Neural cell (in vitro differentiated cells): ENCODE measurements at regions not wholly inside any gene's neighbourhood (a gene's known extent, or its start where the extent isn't known, plus 50 kb on each side); places are given as distances from the start of the nearest gene placed in this dataset.

Experiments used
- H2AFZ ChIP-seq: fragments of 200-600, 300-800 bp; sonication (generic), shearing (Covaris generic); 2 replicates; pipeline ENCODE4 v1.6.0; 2014; ENCODE audit warnings: low read depth, mild to moderate bottlenecking, antibody characterized with exemption, low read length, moderate library complexity
- H3F3A ChIP-seq: fragments of 200-600 bp; shearing (Covaris generic); 2 replicates; pipeline ENCODE4 v1.6.1; 2016; ENCODE audit warnings: mild to moderate bottlenecking, moderate library complexity, mixed read lengths, antibody characterized with exemption, low read length; ENCODE audit not compliant: insufficient read depth, poor library complexity, severe bottlenecking
- H3K27ac ChIP-seq: fragments of 200-600, 300-800 bp; sonication (generic), shearing (Covaris generic); 2 replicates; pipeline ENCODE4 v1.5.1; 2014; ENCODE audit warnings: mild to moderate bottlenecking, low read length, moderate library complexity
- H3K27me3 ChIP-seq: fragments of 300-800, 200-600 bp; sonication (generic), shearing (Covaris generic); 2 replicates; pipeline ENCODE4 v1.6.0; 2014; ENCODE audit warnings: mild to moderate bottlenecking, low read depth, low read length, moderate library complexity; ENCODE audit not compliant: insufficient read depth
- H3K36me3 ChIP-seq: fragments of 300-800, 200-600 bp; sonication (generic), shearing (Covaris generic); 2 replicates; pipeline ENCODE4 v1.5.1; 2014; ENCODE audit warnings: mild to moderate bottlenecking, antibody characterized with exemption, low read length, moderate library complexity; ENCODE audit not compliant: insufficient read depth
- H3K4me2 ChIP-seq: fragments of 300-800, 200-600 bp; sonication (generic), shearing (Covaris generic); 2 replicates; pipeline ENCODE4 v1.6.0; 2014; ENCODE audit warnings: mild to moderate bottlenecking, low read length
- H3K4me3 ChIP-seq: fragments of 300-800, 200-600 bp; sonication (generic), shearing (Covaris generic); 2 replicates; pipeline ENCODE4 v1.5.1; 2014; ENCODE audit warnings: mild to moderate bottlenecking, low read length, moderate library complexity
- H3K79me2 ChIP-seq: fragments of 200-600 bp; shearing (Covaris generic); replicated peaks from 2 replicates; pipeline ENCODE4 v1.6.0; 2014; ENCODE audit warnings: mild to moderate bottlenecking, low read length, moderate library complexity; ENCODE audit not compliant: insufficient read depth
- H3K9ac ChIP-seq: fragments of 300-800, 200-600 bp; sonication (generic), shearing (Covaris generic); 2 replicates; pipeline ENCODE4 v1.6.1; 2016; ENCODE audit warnings: mild to moderate bottlenecking, low read length, mixed read lengths
- H3K9me2 ChIP-seq: fragments of 200-600 bp; shearing (Covaris generic); 2 replicates; pipeline ENCODE4 v1.6.1; 2016; ENCODE audit warnings: mild to moderate bottlenecking, low read length, mixed read lengths; ENCODE audit not compliant: insufficient read depth
- H3K9me3 ChIP-seq: fragments of 200-600, 300-800 bp; sonication (generic), shearing (Covaris generic); 2 replicates; pipeline ENCODE4 v1.6.1; 2016; ENCODE audit warnings: mild to moderate bottlenecking, mixed run types, low read length, moderate library complexity, mixed read lengths
- H4K20me1 ChIP-seq: fragments of 200-600 bp; shearing (Covaris generic); 2 replicates; pipeline ENCODE4 v1.6.1; 2016; ENCODE audit warnings: mild to moderate bottlenecking, mixed run types; ENCODE audit not compliant: insufficient read depth
- EP300 ChIP-seq: fragments of 450-650 bp; conservative IDR thresholded peaks from 2 replicates; pipeline ENCODE4 v1.6.1; 2014; ENCODE audit warnings: antibody characterized with exemption, mild to moderate bottlenecking, moderate library complexity; ENCODE audit not compliant: poor library complexity, severe bottlenecking
- EZH2 ChIP-seq: fragments of 200-600, 300-800 bp; shearing (Covaris generic), sonication (generic); IDR thresholded peaks from 2 replicates; pipeline ENCODE4 v1.6.1; 2014; ENCODE audit warnings: antibody characterized with exemption, low read length, borderline replicate concordance, mild to moderate bottlenecking; ENCODE audit not compliant: insufficient read depth, poor library complexity, severe bottlenecking
- MXI1 ChIP-seq: fragments of 450-650 bp; conservative IDR thresholded peaks from 2 replicates; pipeline ENCODE4 v1.6.1; 2014; ENCODE audit warnings: antibody characterized with exemption, mild to moderate bottlenecking; ENCODE audit not compliant: poor library complexity, severe bottlenecking
- POLR2AphosphoS5 ChIP-seq: IDR thresholded peaks from 2 replicates; pipeline ENCODE4 v1.6.1; 2012
- RAD21 ChIP-seq: fragments of 450-650 bp; conservative IDR thresholded peaks from 2 replicates; pipeline ENCODE4 v1.6.1; 2014; ENCODE audit warnings: antibody characterized with exemption, mild to moderate bottlenecking, moderate library complexity
- SMC3 ChIP-seq: fragments of 450-650 bp; conservative IDR thresholded peaks from 2 replicates; pipeline ENCODE4 v1.6.1; 2014; ENCODE audit warnings: antibody characterized with exemption, mild to moderate bottlenecking, moderate library complexity; ENCODE audit not compliant: poor library complexity
- TAF1 ChIP-seq: IDR thresholded peaks from 2 replicates; pipeline ENCODE4 v1.6.1; 2012; ENCODE audit warnings: low read depth
- TF ChIP-seq, protein P1 (sequence below): IDR thresholded peaks from 2 replicates; pipeline ENCODE4 v1.6.1; 2012; ENCODE audit warnings: borderline replicate concordance
- TF ChIP-seq, protein P2 (sequence below): fragments of 450-650 bp; IDR thresholded peaks from 2 replicates; pipeline ENCODE4 v1.5.1; 2014; ENCODE audit warnings: antibody characterized with exemption, mild to moderate bottlenecking, moderate library complexity; ENCODE audit not compliant: poor library complexity, severe bottlenecking

DNA sequence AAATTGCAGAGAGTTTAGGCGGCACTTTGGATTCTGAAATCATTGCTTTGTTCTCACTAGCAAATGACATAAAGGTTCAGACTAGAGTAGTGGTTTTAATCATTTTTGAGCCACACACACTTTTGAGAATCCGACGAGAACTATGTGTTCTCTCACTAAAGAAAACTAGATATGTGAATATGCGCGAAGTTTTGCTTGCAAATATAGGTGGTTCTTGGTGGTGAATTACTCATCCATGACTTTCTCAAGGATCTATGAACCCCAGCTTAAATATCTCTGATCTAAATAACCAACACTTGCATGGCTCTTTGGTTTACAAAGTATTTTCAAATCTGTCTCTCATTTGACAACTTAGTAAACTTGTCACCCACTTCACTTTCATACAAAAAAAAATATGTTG is 54.8 kb downstream of the NOG start:
- no peaks in the 10 kb centered on the region for H3K9me2 ChIP-seq
- TF ChIP-seq EP300, result no peak
- TF ChIP-seq, protein P1, sequence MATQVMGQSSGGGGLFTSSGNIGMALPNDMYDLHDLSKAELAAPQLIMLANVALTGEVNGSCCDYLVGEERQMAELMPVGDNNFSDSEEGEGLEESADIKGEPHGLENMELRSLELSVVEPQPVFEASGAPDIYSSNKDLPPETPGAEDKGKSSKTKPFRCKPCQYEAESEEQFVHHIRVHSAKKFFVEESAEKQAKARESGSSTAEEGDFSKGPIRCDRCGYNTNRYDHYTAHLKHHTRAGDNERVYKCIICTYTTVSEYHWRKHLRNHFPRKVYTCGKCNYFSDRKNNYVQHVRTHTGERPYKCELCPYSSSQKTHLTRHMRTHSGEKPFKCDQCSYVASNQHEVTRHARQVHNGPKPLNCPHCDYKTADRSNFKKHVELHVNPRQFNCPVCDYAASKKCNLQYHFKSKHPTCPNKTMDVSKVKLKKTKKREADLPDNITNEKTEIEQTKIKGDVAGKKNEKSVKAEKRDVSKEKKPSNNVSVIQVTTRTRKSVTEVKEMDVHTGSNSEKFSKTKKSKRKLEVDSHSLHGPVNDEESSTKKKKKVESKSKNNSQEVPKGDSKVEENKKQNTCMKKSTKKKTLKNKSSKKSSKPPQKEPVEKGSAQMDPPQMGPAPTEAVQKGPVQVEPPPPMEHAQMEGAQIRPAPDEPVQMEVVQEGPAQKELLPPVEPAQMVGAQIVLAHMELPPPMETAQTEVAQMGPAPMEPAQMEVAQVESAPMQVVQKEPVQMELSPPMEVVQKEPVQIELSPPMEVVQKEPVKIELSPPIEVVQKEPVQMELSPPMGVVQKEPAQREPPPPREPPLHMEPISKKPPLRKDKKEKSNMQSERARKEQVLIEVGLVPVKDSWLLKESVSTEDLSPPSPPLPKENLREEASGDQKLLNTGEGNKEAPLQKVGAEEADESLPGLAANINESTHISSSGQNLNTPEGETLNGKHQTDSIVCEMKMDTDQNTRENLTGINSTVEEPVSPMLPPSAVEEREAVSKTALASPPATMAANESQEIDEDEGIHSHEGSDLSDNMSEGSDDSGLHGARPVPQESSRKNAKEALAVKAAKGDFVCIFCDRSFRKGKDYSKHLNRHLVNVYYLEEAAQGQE, result no peak
- no peak for TF ChIP-seq POLR2AphosphoS5
- no peak for TF ChIP-seq SMC3
- TF ChIP-seq, protein P2, sequence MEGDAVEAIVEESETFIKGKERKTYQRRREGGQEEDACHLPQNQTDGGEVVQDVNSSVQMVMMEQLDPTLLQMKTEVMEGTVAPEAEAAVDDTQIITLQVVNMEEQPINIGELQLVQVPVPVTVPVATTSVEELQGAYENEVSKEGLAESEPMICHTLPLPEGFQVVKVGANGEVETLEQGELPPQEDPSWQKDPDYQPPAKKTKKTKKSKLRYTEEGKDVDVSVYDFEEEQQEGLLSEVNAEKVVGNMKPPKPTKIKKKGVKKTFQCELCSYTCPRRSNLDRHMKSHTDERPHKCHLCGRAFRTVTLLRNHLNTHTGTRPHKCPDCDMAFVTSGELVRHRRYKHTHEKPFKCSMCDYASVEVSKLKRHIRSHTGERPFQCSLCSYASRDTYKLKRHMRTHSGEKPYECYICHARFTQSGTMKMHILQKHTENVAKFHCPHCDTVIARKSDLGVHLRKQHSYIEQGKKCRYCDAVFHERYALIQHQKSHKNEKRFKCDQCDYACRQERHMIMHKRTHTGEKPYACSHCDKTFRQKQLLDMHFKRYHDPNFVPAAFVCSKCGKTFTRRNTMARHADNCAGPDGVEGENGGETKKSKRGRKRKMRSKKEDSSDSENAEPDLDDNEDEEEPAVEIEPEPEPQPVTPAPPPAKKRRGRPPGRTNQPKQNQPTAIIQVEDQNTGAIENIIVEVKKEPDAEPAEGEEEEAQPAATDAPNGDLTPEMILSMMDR, result no peak
- TF ChIP-seq RAD21, result no peak
- TF ChIP-seq MXI1, result no peak
- no peak for TF ChIP-seq TAF1
- no peak for TF ChIP-seq EZH2
- H3F3A ChIP-seq, result no peaks in the 10 kb centered on the region
- H3K36me3 ChIP-seq, result no peaks in the 10 kb centered on the region
- no peaks in the 10 kb centered on the region for H3K27me3 ChIP-seq
- H3K4me2 ChIP-seq, result no peak overlapping the region
- H3K9ac ChIP-seq, result no peak overlapping the region
- H3K4me3 ChIP-seq, result no peak overlapping the region
- H2AFZ ChIP-seq, result no peak overlapping the region
- no peaks in the 10 kb centered on the region for H3K79me2 ChIP-seq
- H3K9me3 ChIP-seq, result no peaks in the 10 kb centered on the region
- H3K27ac ChIP-seq, result no peak overlapping the region
- H4K20me1 ChIP-seq, result no peaks in the 10 kb centered on the region

DNA sequence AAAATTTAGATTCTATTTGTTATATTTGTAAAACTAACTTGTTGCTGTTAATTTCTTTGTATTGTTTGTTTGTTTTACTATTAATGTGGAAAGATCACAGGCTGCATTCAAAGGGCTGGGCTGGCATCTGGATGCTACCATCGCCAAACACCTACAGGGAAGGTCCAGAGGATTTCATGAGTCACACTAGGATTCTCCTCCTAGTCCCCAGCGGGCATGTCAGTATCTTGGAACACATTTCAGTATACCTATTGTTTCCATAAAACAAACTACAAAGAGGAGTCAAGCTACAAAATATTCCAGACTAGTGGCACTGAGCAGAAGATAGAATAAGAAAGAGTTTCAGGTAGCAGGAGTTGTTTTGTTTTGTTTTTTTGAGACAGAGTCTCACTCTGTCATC is 55.3 kb downstream of the NOG start:
- no peaks in the 10 kb centered on the region for H3K9me3 ChIP-seq
- H2AFZ ChIP-seq, result no peak overlapping the region
- no peak overlapping the region for H3K9ac ChIP-seq
- no peak overlapping the region for H3K4me3 ChIP-seq
- no peaks in the 10 kb centered on the region for H3K9me2 ChIP-seq
- no peaks in the 10 kb centered on the region for H3K36me3 ChIP-seq
- no peaks in the 10 kb centered on the region for H3K27me3 ChIP-seq
- H3K79me2 ChIP-seq, result no peaks in the 10 kb centered on the region
- H3K27ac ChIP-seq, result no peak overlapping the region
- no peaks in the 10 kb centered on the region for H4K20me1 ChIP-seq
- no peak overlapping the region for H3K4me2 ChIP-seq
- H3F3A ChIP-seq, result no peaks in the 10 kb centered on the region
- TF ChIP-seq EZH2 (no peak), TAF1 (no peak), POLR2AphosphoS5 (no peak), RAD21 (no peak), EP300 (no peak), MXI1 (no peak), SMC3 (no peak)
- TF ChIP-seq, protein P1, result no peak
- TF ChIP-seq, protein P2, result no peak
